Astrocyte of the spinal cord (primary cell): ENCODE measurements at regions not wholly inside any gene's neighbourhood (a gene's known extent, or its start where the extent isn't known, plus 50 kb on each side); places are given as distances from the start of the nearest gene placed in this dataset.

Experiments used
- DNase-seq: peaks from one replicate; pipeline ENCODE4 v3.0.0; 2011; ENCODE audit warnings: low read depth, low spot score
- H3K4me3 ChIP-seq: 2 replicates; pipeline ENCODE4 v1.5.1; 2011; ENCODE audit warnings: low read depth, mild to moderate bottlenecking, low read length, moderate library complexity
- in situ Hi-C: cut with HindIII; loops from 2 replicates; pipeline ENCODE4 v1.10.0; 2017; ENCODE audit warnings: low sequenced_read_pairs
- TF ChIP-seq, protein P1 (sequence below): IDR thresholded peaks from 2 replicates; pipeline ENCODE4 v1.5.1; 2012; ENCODE audit warnings: low read depth, mild to moderate bottlenecking, low read length, inconsistent platforms

DNA sequence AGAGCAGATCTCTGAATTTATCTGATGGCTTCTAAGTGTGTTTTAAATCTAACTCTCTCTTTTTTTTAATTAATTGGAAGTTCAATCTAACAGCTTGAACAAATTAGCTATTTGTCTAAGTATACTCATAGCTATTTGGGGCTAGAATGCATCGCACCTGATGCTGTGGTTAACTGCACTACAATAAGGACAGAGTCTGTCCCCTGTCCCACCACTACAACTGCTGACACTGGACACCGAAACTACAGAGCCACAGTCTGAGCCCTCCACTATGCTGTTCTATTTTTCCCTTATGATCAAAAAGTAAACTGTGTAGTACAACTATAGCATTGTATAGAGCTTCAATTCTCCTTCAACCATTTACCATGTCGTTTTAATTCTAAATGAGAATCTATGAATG, 89.4 kb upstream of the AHR start:
- no peak for DNase-seq
- in situ Hi-C loops = no loop called here
- H3K4me3 ChIP-seq = no peak overlapping the region
- TF ChIP-seq, protein P1, sequence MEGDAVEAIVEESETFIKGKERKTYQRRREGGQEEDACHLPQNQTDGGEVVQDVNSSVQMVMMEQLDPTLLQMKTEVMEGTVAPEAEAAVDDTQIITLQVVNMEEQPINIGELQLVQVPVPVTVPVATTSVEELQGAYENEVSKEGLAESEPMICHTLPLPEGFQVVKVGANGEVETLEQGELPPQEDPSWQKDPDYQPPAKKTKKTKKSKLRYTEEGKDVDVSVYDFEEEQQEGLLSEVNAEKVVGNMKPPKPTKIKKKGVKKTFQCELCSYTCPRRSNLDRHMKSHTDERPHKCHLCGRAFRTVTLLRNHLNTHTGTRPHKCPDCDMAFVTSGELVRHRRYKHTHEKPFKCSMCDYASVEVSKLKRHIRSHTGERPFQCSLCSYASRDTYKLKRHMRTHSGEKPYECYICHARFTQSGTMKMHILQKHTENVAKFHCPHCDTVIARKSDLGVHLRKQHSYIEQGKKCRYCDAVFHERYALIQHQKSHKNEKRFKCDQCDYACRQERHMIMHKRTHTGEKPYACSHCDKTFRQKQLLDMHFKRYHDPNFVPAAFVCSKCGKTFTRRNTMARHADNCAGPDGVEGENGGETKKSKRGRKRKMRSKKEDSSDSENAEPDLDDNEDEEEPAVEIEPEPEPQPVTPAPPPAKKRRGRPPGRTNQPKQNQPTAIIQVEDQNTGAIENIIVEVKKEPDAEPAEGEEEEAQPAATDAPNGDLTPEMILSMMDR = no peak

DNA sequence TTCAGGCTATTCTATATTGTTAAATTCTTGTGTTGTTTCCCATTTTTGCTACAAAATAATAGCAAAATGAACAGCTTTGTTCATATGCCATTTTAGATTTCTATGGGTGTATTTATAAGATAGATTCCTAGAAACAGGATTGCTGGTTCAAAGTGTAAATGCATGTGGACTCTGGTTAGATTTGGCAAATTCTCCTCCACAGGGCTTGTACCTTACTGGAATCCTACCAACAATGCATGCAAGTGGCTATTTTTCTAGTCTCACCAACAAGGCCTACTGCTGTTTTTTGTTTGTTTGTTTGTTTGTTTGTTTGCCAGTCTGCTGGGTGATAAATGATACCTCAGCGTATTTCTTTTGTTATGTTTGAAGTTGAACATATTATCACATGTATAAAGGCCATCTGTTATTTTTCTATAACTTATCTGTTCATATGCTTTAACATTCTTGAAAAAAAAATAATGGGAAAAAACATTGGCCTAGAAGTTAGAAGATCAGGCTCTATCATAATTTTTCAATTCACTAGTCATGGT, 87.1 kb upstream of the AHR start:
- in situ Hi-C loops = no loop called here
- no peak overlapping the region for H3K4me3 ChIP-seq
- TF ChIP-seq, protein P1 = no peak
- DNase-seq = no peak

DNA sequence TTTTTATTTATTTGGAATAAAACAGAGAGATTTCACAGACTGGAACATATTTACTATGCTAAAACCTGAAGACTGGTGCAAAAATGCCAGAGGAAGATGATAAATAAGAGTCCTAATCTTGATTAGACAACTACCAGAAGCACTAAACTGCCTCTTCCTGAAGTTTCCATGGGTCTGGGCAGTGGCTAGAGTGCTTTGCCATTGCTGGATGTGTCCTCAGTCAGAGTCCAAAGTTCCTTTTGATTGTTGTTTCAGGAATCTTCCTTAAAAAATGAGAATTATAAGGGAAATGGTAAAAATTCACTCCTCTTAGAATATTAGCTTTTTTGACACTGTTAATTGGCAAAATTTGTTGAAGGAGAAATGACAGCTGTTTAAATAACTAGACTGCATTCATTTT, 86.3 kb upstream of the AHR start:
- in situ Hi-C loops = no loop called here
- H3K4me3 ChIP-seq = no peak overlapping the region

DNA sequence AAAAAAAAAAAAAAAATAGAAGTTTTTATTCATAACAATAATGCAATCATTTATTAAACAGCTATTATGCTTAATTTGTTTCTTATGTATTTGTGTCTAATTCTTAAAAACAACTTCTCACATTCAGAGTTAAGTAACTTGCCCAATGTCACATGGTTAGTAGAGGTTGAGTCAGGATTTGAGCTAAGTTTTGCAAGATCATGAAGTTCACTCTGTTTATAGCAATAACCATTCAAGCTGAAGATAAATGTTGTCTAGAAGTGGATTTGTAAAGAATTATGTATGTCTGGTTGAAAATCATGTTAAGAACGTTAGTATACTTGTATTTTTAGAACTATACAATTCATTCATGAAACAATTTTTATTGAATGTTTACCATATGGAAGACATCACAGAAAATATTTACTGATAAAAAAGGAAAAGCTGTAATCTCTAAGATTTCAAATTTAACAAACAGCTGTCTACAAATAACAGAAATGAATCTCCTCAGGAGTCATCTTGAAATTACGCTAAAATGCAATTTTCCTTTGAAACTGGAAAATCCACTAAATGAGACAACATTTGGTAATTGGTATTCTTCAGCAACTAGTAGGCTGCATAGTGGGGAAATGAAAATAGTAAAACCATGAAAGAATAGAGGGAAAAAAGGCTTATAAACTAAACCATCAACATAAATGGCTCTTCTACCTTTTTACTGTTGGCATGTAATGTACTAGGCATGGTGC, 70.5 kb upstream of the AHR start:
- no peak overlapping the region for H3K4me3 ChIP-seq
- no peak for DNase-seq
- in situ Hi-C loops = no loop called here
- TF ChIP-seq, protein P1 = no peak

More for the DNA sequence above, 86.3 kb upstream of the AHR start:
- DNase-seq = no peak
- TF ChIP-seq, protein P1 = no peak

DNA sequence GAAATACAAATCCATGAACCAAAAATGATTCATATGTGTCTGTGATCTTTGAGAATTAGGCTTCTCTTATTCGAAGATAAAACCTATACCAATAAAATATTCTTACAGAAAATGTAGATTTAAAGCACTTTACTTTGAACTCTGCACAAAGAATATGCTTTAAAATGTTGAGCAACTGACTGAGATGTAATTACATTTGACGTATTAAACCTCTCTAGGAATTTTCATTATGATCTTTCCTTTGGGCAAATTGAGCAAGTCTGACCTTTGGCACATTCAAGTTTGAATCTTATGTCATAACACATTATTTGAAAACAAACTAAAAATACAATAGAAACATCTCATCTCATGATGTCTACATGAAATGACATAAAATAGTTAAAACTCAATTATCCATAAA, 69.2 kb upstream of the AHR start:
- in situ Hi-C loops = no loop called here
- no peak for DNase-seq
- TF ChIP-seq, protein P1 = no peak
- H3K4me3 ChIP-seq = no peak overlapping the region

DNA sequence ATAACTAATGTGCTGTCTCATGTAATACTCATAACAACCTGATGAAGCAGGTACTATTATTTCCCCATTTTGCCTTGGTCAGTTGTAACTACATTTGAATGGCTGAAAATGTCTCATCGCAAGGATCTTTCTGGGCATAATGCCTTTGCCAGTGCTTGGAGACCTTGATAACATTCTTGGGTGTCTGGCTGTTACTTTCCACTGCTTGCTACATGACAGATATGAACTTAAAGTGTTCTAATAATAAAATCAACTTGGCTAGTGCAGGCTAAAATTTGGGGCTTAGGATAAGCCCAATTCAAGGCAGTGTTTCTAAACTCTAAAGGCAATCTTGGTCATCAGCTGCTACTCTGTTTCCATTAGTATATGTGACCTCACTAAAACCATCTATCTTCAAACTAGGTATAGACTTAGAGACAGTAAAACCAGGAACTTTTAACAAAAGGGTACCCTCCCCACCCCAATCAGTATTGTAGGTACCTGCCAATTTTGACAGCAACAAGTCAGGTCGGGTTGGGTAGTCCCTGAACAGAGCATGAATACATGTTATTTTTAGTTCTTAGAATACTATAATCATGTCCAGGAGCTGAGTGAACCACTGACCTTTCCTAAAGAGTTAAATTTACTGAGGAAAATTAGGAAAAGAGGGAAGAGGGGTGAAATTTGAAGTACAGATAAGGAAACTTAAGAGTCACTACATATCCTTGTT, 68.2 kb upstream of the AHR start:
- TF ChIP-seq, protein P1 = no peak
- no peak overlapping the region for H3K4me3 ChIP-seq
- in situ Hi-C loops = no loop called here
- DNase-seq = no peak
